ENCODE measurements at regions not wholly inside any gene's neighbourhood (a gene's known extent, or its start where the extent isn't known, plus 50 kb on each side); places are given as distances from the start of the nearest gene placed in this dataset.

- Histone ChIP-seq H3K9me3 (replicated peaks) (no peaks in the 10 kb centered on the region), H3K36me3 (no peaks in the 10 kb centered on the region), H3K4me1 (no peaks in the 10 kb centered on the region), H3K27me3 (ENCODE audit: low read depth) (no peaks in the 10 kb centered on the region), H3K27ac (replicated peaks) (no peak overlapping the region), H3K4me3 (no peak overlapping the region)
- intact Hi-C loops (cut with micrococcal nuclease), result no loop called here
- TF ChIP-seq CTCF (IDR thresholded peaks at IDR 0.05; ENCODE audit: borderline replicate concordance), result no peak
- no peak for DNase-seq
Measured at GRCh38 chr11:38553148-38553547, 1955.1 kb upstream of the RAG2 start.

GRCh38 chr11:38547462-38547861 lies 1949.4 kb upstream of the RAG2 start:
- DNase-seq, result no peak
- H3K4me1 ChIP-seq, result no peaks in the 10 kb centered on the region
- no peak overlapping the region for H3K4me3 ChIP-seq
- TF ChIP-seq CTCF (IDR thresholded peaks at IDR 0.05; ENCODE audit: borderline replicate concordance), result no peak
- H3K27ac ChIP-seq (replicated peaks), result no peak overlapping the region
- intact Hi-C loops (cut with micrococcal nuclease), result no loop called here
- H3K27me3 ChIP-seq (ENCODE audit: low read depth), result no peaks in the 10 kb centered on the region
- no peaks in the 10 kb centered on the region for H3K36me3 ChIP-seq
- H3K9me3 ChIP-seq (replicated peaks), result no peaks in the 10 kb centered on the region

GRCh38 chr11:38543986-38544385 lies 1946.0 kb upstream of the RAG2 start:
- Histone ChIP-seq H3K4me3 (no peak overlapping the region), H3K27ac (replicated peaks) (no peak overlapping the region), H3K4me1 (no peaks in the 10 kb centered on the region), H3K27me3 (ENCODE audit: low read depth) (no peaks in the 10 kb centered on the region), H3K36me3 (no peaks in the 10 kb centered on the region), H3K9me3 (replicated peaks) (no peaks in the 10 kb centered on the region)
- intact Hi-C loops (cut with micrococcal nuclease), result no loop called here
- no peak for DNase-seq
- no peak for TF ChIP-seq CTCF (IDR thresholded peaks at IDR 0.05; ENCODE audit: borderline replicate concordance)

GRCh38 chr11:38543311-38543710 lies 1945.3 kb upstream of the RAG2 start:
- Histone ChIP-seq H3K4me3 (no peak overlapping the region), H3K36me3 (no peaks in the 10 kb centered on the region), H3K27ac (replicated peaks) (no peak overlapping the region), H3K4me1 (no peaks in the 10 kb centered on the region), H3K27me3 (ENCODE audit: low read depth) (no peaks in the 10 kb centered on the region), H3K9me3 (replicated peaks) (no peaks in the 10 kb centered on the region)
- TF ChIP-seq CTCF (IDR thresholded peaks at IDR 0.05; ENCODE audit: borderline replicate concordance), result no peak
- intact Hi-C loops (cut with micrococcal nuclease), result no loop called here
- no peak for DNase-seq

- H3K27ac ChIP-seq (replicated peaks), result no peak overlapping the region
- DNase-seq, result no peak
- peaks cover 8% of the 10 kb centered on the region for H3K9me3 ChIP-seq (replicated peaks)
- intact Hi-C loops (cut with micrococcal nuclease), result no loop called here
- H3K27me3 ChIP-seq (ENCODE audit: low read depth), result no peaks in the 10 kb centered on the region
- TF ChIP-seq CTCF (IDR thresholded peaks at IDR 0.05; ENCODE audit: borderline replicate concordance), result no peak
- no peak overlapping the region for H3K4me3 ChIP-seq
- no peaks in the 10 kb centered on the region for H3K4me1 ChIP-seq
- no peaks in the 10 kb centered on the region for H3K36me3 ChIP-seq
Measured at GRCh38 chr11:38538866-38539680, 1941.0 kb upstream of the RAG2 start.

All from left ventricle myocardium inferior (tissue), 1 donor.